H9 (cell line): ENCODE measurements at regions not wholly inside any gene's neighbourhood (a gene's known extent, or its start where the extent isn't known, plus 50 kb on each side); places are given as distances from the start of the nearest gene placed in this dataset.

Experiments used
- DNase-seq: peaks from one replicate; pipeline ENCODE4 v3.0.0-alpha.2; 2017
- H2AFZ ChIP-seq: one replicate; pipeline ENCODE4 v1.6.1; 2013; ENCODE audit warnings: mild to moderate bottlenecking, low read length, control low read depth, moderate library complexity
- H2AK5ac ChIP-seq: 2 replicates; pipeline ENCODE4 v1.6.1; 2013; ENCODE audit warnings: low read length, control low read depth, mixed read lengths; ENCODE audit not compliant: insufficient read length
- H2BK120ac ChIP-seq: one replicate; pipeline ENCODE4 v1.6.1; 2013; ENCODE audit warnings: low read depth, mild to moderate bottlenecking, low read length, control low read depth, inconsistent platforms; ENCODE audit not compliant: poor library complexity, severe bottlenecking
- H2BK12ac ChIP-seq: 2 replicates; pipeline ENCODE4 v1.6.1; 2013; ENCODE audit warnings: low read length, control low read depth, mixed read lengths, low read depth; ENCODE audit not compliant: insufficient read length
- H2BK15ac ChIP-seq: 2 replicates; pipeline ENCODE4 v1.6.1; 2013; ENCODE audit warnings: low read depth, low read length, control low read depth
- H2BK20ac ChIP-seq: one replicate; pipeline ENCODE4 v1.6.1; 2013; ENCODE audit warnings: low read depth, mild to moderate bottlenecking, low read length, control low read depth, inconsistent platforms; ENCODE audit not compliant: poor library complexity, severe bottlenecking
- H2BK5ac ChIP-seq: 2 replicates; pipeline ENCODE4 v1.6.1; 2013; ENCODE audit warnings: low read length, control low read depth, mixed read lengths; ENCODE audit not compliant: insufficient read length
- H3K14ac ChIP-seq: 2 replicates; pipeline ENCODE4 v1.6.1; 2013; ENCODE audit warnings: low read length, control low read depth; ENCODE audit not compliant: insufficient read depth
- H3K18ac ChIP-seq: 2 replicates; pipeline ENCODE4 v1.6.1; 2013; ENCODE audit warnings: low read depth, mild to moderate bottlenecking, mixed read lengths, low read length, control low read depth; ENCODE audit not compliant: insufficient read length
- H3K23ac ChIP-seq: 2 replicates; pipeline ENCODE4 v1.6.1; 2013; ENCODE audit warnings: low read length, control low read depth, mixed read lengths, low read depth; ENCODE audit not compliant: insufficient read length
- H3K23me2 ChIP-seq: 2 replicates; pipeline ENCODE4 v1.6.1; 2013; ENCODE audit warnings: low read depth, mild to moderate bottlenecking, mixed read lengths, low read length, control low read depth; ENCODE audit not compliant: insufficient read length, poor library complexity, severe bottlenecking
- H3K27ac ChIP-seq: 2 replicates; pipeline ENCODE4 v1.5.1; 2013; ENCODE audit warnings: low read length, control low read depth, mixed read lengths, low read depth; ENCODE audit not compliant: insufficient read length
- H3K27me3 ChIP-seq: 2 replicates; pipeline ENCODE4 v1.6.1; 2013; ENCODE audit warnings: low read length, control low read depth, inconsistent platforms; ENCODE audit not compliant: insufficient read depth
- H3K4ac ChIP-seq: 2 replicates; pipeline ENCODE4 v1.6.1; 2013; ENCODE audit warnings: low read depth, mild to moderate bottlenecking, control low read depth, inconsistent platforms, low read length, moderate library complexity
- H3K4me1 ChIP-seq: 2 replicates; pipeline ENCODE4 v1.6.1; 2013; ENCODE audit warnings: low read length, control low read depth, inconsistent platforms; ENCODE audit not compliant: insufficient read depth
- H3K4me2 ChIP-seq: 2 replicates; pipeline ENCODE4 v1.6.1; 2013; ENCODE audit warnings: low read length, control low read depth, mixed read lengths; ENCODE audit not compliant: insufficient read length, insufficient read depth
- H3K56ac ChIP-seq: 2 replicates; pipeline ENCODE4 v1.6.1; 2013; ENCODE audit warnings: low read depth, mild to moderate bottlenecking, mixed read lengths, low read length, control low read depth; ENCODE audit not compliant: insufficient read length
- H3K79me1 ChIP-seq: 2 replicates; pipeline ENCODE4 v1.6.1; 2013; ENCODE audit warnings: low read depth, mild to moderate bottlenecking, moderate library complexity, low read length, control low read depth, inconsistent platforms; ENCODE audit not compliant: insufficient read depth, poor library complexity, severe bottlenecking
- H3K79me2 ChIP-seq: 2 replicates; pipeline ENCODE4 v1.6.1; 2013; ENCODE audit warnings: low read length, control low read depth, inconsistent platforms; ENCODE audit not compliant: insufficient read depth
- H3K9ac ChIP-seq: 2 replicates; pipeline ENCODE4 v1.6.1; 2013; ENCODE audit warnings: low read length, control low read depth, mixed read lengths; ENCODE audit not compliant: insufficient read length; ENCODE audit errors: extremely low read depth
- H3K9me3 ChIP-seq: one replicate; pipeline ENCODE4 v1.6.1; 2013; ENCODE audit warnings: low read depth, low read length, inconsistent platforms; ENCODE audit not compliant: control insufficient read depth
- H3T11ph ChIP-seq: one replicate; pipeline ENCODE4 v1.6.1; 2013; ENCODE audit warnings: mild to moderate bottlenecking, low read length, control low read depth, inconsistent platforms
- H4K20me1 ChIP-seq: one replicate; pipeline ENCODE4 v1.6.1; 2013; ENCODE audit not compliant: control insufficient read depth, insufficient read length, insufficient read depth
- H4K5ac ChIP-seq: 2 replicates; pipeline ENCODE4 v1.6.1; 2013; ENCODE audit warnings: low read depth, mild to moderate bottlenecking, mixed read lengths, low read length, control low read depth; ENCODE audit not compliant: insufficient read length
- H4K8ac ChIP-seq: replicated peaks from 2 replicates; pipeline ENCODE4 v1.6.1; 2013; ENCODE audit warnings: low read length, control low read depth, mixed read lengths, low read depth; ENCODE audit not compliant: insufficient read length
- H4K91ac ChIP-seq: 2 replicates; pipeline ENCODE4 v1.6.1; 2013; ENCODE audit warnings: low read depth, mild to moderate bottlenecking, moderate library complexity, mixed read lengths, low read length, control low read depth; ENCODE audit not compliant: insufficient read length
- H3K27ac Mint-ChIP-seq, 3 experiments: 2 replicates in 2 of 3; 3 replicates in 1 of 3; pipeline ENCODE4 v1.8.0; 2020 to 2021; ENCODE audit warnings: mixed read lengths in 3 of 3, mild to moderate bottlenecking in 1 of 3, moderate library complexity in 1 of 3
- H3K27me3 Mint-ChIP-seq: 2 replicates; pipeline ENCODE4 v1.8.0; 2021; ENCODE audit warnings: low read depth, mild to moderate bottlenecking, moderate library complexity, mixed read lengths
- H3K36me3 Mint-ChIP-seq, 3 experiments: 2 replicates in 2 of 3; 3 replicates in 1 of 3; pipeline ENCODE4 v1.8.0; 2020 to 2021; ENCODE audit warnings: low read depth in 3 of 3, mixed read lengths in 3 of 3; ENCODE audit not compliant: insufficient read depth in 1 of 3
- H3K4me1 Mint-ChIP-seq, 2 experiments: 2 replicates each; pipeline ENCODE4 v1.8.0; 2020; ENCODE audit warnings: mixed read lengths in 2 of 2
- H3K4me3 Mint-ChIP-seq, 2 experiments: 2 replicates in 1 of 2; 3 replicates in 1 of 2; pipeline ENCODE4 v1.8.0; 2020 to 2021; ENCODE audit warnings: mild to moderate bottlenecking in 2 of 2, mixed read lengths in 2 of 2, moderate library complexity in 1 of 2
- H3K9me3 Mint-ChIP-seq, 2 experiments: 2 replicates in 1 of 2; 3 replicates in 1 of 2; pipeline ENCODE4 v1.8.0; 2020; ENCODE audit warnings: mild to moderate bottlenecking in 2 of 2, mixed read lengths in 2 of 2, moderate library complexity in 1 of 2
- CTCF ChIP-seq: fragments of 200-600 bp; sonication (generic); conservative IDR thresholded peaks from 3 replicates; pipeline ENCODE4 v1.8.0; 2021; ENCODE audit warnings: antibody characterized with exemption, mild to moderate bottlenecking
- WGBS: extraction: QIAGEN DNeasy Blood & Tissue Kit; methylation state at CpG from one replicate; pipeline ENCODE4 v1.1.7; 2013; ENCODE audit warnings: missing lambda C conversion rate, low lambda C conversion rate, mixed read lengths; ENCODE audit not compliant: insufficient read length; ENCODE audit errors: extremely low coverage; 5-methylcytosine and 5-hydroxymethylcytosine counted together

GRCh38 chr14:50051106-50051505 is 65.3 kb downstream of the VCPKMT start:
- Mint-ChIP-seq H3K36me3 (no peaks in the 10 kb centered on the region; a peak in 1 of 7 replicates), H3K27me3 (peaks cover 2% of the 10 kb centered on the region; the same call in 1 of the 2 replicates), H3K9me3 (no peaks in the 10 kb centered on the region), H3K27ac (no peak overlapping the region), H3K4me1 (peaks cover 5 to 10% of the 10 kb centered on the region in 2 experiments), H3K4me3 (no peak overlapping the region)
- H2AFZ ChIP-seq, result no peak overlapping the region
- no peak overlapping the region for H2BK15ac ChIP-seq
- no peak overlapping the region for H3K27ac ChIP-seq
- no peak overlapping the region for H2BK12ac ChIP-seq
- no peak overlapping the region for H3K4me2 ChIP-seq
- H3K79me2 ChIP-seq, result no peaks in the 10 kb centered on the region
- no peak overlapping the region for H2AK5ac ChIP-seq
- no peak overlapping the region for H3K18ac ChIP-seq
- H3K4ac ChIP-seq, result no peak overlapping the region
- no peak overlapping the region for H4K5ac ChIP-seq
- H3K9ac ChIP-seq, result no peak overlapping the region
- H3K79me1 ChIP-seq, result no peaks in the 10 kb centered on the region
- H4K91ac ChIP-seq, result no peak overlapping the region
- no peak overlapping the region for H2BK5ac ChIP-seq
- no peak overlapping the region for H2BK120ac ChIP-seq
- DNase-seq, result no peak
- no peaks in the 10 kb centered on the region for H3K27me3 ChIP-seq
- no peak for TF ChIP-seq CTCF
- H3K14ac ChIP-seq, result no peak overlapping the region
- no peak overlapping the region for H3K56ac ChIP-seq
- H3K23me2 ChIP-seq, result no peaks in the 10 kb centered on the region
- H4K20me1 ChIP-seq, result no peaks in the 10 kb centered on the region
- no peak overlapping the region for H3K23ac ChIP-seq
- no peak overlapping the region for H4K8ac ChIP-seq
- no peaks in the 10 kb centered on the region for H3K9me3 ChIP-seq
- no CpG with 5 or more reads among the region's 12 CpGs for WGBS
- peaks cover 4% of the 10 kb centered on the region; the same call in 1 of the 2 replicates for H3K4me1 ChIP-seq
- H3T11ph ChIP-seq, result no peak overlapping the region
- H2BK20ac ChIP-seq, result no peak overlapping the region
